GM19351 (cell line): ENCODE measurements at regions not wholly inside any gene's neighbourhood (a gene's known extent, or its start where the extent isn't known, plus 50 kb on each side); places are given as distances from the start of the nearest gene placed in this dataset.
"Not testable (repeated sequence)": the region's sequence is repeated elsewhere in the genome, so short reads cannot be mapped to it uniquely, and the experiment has no call there.

Source experiments
- ATAC-seq: cut with Tn5 transposase; IDR thresholded peaks from one replicate; pipeline ENCODE4 v1.9.1; 2021; ENCODE audit warnings: mild to moderate bottlenecking, moderate library complexity; ENCODE audit not compliant: unreplicated experiment

DNA sequence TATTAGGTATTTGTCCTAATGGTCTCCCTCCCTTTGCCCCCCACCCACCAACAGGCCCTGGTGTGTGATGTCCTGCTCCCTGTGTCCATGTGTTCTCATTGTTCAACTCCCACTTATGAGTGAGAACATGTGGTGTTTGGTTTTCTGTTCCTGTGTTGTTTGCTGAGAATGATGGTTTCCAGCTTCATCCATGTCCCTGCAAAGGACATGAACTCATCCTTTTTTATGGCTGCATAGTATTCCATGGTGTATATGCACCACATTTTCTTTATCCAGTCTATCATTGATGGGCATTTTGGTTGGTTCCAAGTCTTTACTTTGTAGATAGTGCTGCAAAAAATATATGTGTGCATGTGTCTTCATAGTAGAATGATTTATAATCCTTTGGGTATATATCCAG, 81.4 kb upstream of the ZNF536 start:
- not testable (repeated sequence) for ATAC-seq

DNA sequence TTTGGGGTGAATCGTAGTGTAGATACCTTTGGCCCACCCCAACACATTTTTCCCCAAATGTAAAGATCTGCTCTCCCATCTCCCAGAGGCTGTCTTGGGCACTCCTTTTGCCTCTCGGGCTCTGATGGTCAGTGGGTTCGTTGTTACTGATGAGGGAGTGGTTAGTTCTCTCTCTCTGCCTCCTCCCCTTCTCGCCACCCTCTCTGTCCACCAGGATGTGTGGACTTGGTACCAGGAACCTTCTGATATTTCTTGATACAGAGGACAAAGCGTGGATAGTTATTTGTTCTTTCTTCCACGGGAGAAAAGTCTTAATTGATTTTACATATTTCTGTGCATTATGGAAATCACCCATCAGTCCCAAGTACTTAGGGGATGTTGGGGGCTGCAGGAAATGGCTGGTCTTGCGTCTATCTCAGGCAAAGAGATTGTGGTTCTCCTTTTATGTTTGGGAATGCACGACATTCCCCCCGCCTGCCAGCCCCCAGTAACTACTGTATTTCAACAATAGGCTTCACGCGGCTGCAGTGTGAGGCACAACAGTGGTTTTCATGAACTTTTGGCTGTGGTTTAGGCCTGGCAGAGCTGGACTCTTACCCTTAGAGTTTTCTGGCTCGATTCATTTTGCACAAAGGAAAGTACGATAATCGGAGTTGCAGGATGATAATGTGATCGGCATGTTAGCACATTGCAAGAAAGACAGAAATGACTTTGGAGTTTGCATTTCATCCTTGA, 79.0 kb upstream of the ZNF536 start:
- ATAC-seq, result no peak

DNA sequence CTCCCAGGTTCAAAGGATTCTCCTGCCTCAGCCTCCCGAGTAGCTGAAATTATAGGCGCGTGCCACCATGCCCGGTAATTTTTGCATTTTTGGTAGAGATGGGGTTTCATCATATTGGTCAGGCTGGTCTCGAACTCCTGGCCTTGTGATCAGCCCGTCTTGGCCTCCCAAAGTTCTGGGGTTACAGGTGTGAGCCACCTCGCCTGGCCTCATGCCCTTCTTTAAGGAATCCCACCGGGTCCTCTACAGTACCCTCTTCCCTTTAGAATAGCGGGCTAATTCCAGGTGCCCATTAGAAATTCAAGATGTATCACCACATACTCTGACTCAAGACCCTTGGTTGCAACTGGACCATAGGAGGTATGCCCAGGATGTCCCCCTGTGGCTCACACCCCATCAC, 74.2 kb upstream of the ZNF536 start:
- no peak for ATAC-seq

DNA sequence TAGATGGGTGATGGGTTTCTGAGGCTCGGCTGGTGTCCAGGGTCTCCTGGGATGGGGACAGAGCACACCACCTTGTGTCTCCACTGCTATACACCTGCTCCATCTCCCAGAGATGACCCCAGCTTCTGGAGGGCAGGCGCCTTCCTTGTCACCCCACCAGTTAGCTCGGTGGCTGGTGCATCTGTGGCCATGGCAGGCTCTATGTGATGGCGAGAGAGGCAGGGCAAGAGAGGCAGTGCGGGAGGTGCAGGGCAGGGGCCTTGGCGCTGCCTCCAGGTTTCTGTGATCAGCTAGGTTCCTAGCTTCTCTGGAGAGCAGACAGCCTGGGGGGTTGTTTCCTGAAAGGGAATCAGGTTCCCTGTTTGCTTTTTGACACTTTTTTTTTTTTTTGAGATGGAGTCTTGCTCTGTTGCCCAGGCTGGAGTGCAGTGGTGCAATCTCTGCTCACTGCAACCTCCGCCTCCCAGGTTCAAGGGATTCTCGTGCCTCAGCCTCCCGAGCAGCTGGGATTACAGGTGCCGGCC, 69.0 kb upstream of the ZNF536 start:
- no peak for ATAC-seq

DNA sequence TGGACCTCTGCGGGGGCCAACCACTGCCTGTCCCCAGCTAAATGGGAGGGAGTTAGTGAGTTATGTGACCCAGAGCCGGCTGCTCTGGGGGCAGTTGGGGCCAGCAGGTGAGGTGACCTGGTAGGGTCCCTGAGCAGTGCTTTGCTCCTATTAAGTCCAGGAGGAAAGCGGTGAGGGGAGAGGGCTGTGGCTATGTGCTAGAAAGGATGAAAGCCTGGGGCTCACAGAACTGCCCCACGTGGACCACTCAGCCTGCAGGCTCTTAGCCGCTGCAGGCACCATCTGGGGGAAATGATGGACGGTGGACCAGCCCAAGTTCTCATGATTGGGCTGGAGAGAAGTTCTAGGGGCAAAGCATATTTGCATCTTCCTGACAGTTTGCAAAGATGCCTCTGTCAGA, 67.6 kb upstream of the ZNF536 start:
- ATAC-seq, result no peak

DNA sequence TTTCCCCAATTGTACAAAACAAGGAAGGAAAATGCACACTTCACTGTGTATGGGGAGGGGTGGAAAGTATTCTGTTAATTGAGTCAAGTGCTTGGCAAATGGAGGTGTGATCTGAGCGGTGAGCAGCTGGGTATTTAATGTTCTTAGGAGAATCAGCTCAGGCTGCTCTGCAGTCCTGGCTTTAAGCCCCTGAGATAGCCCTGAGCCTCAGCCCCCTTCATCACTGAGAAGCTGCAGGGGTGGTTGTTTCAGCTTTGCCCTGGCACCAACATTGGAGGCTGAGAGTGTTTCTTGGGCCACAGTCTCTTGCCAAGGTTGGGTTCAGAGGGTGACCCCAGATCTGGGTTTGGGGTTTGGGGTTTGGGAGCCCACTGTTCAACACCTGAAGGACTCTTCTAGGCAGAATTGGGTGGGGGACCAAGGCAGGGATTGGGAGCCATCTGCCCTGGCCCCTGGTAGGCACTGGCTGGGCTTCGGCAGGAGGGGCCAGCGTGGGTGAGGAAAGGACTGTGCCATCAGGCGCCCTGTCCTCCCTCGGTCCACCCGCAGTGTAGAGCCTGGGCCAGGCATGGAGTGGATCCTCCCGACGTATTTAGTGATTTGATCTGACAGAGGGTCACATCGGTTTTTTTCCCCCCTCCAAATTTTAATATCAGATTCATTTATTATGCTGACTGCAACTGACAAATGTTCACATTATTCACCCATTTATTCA, 66.7 kb upstream of the ZNF536 start:
- ATAC-seq, result no peak

DNA sequence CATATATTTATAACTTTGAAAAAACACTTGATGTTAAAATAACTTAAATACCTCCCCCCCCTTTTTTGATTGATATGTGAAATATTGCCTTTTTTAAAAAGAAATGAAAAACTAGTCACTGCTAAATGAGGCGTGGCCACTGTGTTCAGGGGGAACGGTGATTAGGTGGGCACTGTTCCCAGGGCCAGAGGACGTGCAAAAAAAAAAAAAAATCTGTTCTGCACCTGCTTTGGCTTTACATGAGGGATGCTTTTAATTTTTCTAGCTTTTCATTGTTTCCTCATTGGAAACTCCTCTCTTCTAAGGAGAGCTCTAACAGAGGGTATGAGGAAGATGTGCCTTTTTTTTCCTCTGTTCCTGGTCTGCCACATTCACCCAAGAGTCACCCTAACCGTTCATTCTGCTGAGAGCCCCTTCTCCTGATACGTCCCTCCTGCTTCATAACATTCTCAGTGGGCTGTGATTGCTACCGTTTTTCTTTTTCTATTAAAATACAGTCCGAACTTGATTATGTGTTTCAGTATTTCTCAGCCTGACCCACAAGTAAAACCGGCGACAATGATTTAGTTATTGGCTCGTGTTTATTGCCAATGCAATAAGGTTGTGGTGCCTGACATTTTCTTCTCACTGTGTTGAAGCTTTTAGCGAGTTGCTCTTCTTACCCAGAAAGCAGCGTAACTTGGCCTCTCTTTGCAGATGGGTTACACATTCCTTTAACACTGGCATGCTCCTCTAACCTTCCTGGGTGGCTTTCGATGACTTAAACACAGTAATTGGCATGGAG, 64.8 kb upstream of the ZNF536 start:
- no peak for ATAC-seq

DNA sequence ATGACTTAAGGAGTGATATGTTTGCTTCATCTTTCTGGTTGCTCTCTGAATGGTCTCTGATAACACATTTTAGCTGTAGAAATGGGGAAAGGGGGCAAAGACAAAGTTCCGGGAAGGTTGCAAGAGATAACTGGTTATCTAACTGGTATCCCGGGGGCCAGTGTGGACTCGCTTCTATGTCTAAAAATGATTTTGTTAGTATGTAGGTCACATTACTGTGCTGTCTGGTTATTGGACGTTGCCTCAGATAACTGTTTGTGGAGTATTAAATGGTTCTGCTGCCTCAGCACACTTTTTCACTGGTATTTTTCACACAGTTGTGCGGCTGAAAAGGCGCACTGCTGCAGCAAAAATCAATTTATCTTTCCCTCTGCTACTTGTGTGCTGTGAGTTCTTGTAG, 63.0 kb upstream of the ZNF536 start:
- ATAC-seq, result no peak

DNA sequence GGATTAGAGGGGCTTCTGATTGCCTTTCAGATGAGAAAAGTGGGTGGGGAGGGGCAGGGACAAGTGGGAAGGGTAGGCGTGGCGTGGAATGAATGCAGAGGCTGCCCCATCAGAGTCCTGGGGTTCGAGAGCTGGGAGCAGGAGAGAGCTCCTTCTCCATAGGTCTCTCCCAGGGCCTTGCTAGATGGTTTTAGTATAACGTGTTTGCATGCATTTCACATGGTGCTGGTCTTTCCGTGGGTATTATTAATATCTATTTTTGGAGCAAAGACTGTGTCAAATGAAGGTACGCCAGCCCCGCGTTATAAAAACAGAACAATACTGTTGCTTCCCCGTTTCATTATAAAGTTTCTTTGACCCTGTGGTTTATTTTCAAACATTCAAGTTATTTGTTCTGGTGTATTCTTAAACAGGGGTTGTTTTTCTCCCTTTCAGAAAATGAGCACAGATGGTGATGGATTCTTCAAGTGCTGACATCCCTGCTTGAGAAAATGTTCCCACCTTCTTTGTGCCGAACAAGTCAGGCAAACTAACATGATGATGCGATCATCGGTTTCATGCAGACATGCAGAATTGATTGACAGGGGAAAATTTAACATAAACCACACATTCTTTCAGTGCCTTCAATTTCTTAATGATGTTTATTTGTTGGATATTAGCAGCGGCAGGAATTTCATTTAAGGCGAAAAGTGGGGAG, 62.1 kb upstream of the ZNF536 start:
- no peak for ATAC-seq

DNA sequence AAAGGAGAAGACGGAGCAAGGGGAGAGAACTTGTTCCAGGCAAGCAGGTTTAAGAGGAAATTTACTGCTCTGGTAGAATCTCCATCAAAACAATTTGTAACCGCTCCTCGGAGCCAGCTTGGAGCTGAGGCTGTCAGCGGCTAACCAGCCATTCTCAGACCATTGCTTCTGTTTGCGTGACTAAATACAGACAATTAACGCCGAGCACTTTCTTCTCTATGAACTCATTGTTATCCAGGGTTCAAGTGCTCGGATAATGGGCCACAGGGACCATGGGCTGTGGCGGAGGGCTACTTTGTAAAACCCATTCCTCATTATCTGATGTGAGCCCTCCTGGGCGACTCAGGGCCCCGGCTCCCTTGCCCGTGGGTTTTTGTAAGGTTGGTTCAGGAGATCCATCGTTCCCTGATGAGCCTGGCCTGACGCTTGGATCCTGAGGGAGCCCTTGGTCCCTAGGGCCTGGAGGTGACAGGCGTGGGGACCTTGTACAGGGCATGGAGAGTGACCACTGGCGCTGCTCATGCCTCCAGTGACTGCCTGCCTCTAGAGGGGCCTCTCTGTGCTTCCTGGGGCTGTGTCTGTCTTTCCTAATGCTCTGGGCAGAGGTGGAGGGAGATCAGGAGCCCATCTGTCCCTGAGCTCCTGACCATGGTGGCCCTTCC, 61.5 kb upstream of the ZNF536 start:
- no peak for ATAC-seq

DNA sequence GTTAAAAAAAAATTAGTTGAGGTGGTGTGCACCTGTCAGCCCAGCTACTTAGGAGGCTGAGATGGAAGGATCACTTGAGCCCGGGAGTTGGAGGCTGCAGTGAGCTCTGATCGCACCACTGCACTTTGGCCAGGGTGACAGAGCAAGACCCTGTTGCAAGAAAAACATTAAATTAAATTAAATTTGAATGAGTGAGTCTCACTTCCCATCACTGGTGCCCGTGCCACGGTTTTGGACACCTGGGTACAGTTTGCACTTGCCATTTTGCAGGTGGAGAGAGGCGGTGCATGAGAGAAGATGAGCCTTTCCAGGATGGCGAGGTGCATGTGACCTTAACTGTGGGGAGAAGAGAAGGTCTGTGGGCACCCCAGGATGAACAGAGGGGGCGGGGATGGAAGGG, 60.3 kb upstream of the ZNF536 start:
- ATAC-seq, result no peak

DNA sequence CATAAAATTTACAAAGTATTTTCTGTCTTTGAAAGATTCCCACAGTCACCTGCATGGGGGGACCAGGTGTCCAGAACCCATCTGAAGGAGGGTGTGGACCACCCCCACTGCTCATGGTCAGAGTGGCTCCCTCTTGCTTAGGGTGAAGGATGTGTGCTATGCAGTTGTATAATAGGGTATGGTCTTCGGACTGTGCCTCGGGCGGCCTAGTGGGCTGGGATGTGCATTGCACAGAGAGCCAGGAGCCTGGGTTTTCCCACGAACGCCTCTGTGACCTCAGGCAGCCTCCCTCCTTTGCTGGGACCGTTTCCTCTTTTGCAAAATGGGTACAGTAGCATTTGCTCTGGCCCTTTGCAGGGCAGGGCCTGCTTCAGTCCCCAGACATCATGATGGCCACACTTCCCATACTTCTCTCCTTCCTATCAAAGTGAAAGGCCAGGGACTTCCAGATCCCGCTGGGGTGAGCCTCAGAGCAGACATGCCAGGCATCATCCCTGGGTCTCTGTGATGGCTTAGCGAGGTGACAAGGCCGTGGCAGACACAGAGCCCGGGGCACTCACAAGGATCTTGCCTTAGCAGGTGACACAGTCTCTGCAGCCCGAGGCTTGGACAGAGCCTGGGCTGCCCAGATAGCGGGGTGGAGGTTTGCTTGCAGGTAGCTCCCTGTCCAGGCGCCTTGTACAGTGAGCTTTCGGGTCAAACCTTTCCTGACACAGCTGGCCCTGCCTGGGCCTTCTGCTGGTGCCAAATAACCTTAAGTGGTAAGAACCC, 59.4 kb upstream of the ZNF536 start:
- no peak for ATAC-seq

DNA sequence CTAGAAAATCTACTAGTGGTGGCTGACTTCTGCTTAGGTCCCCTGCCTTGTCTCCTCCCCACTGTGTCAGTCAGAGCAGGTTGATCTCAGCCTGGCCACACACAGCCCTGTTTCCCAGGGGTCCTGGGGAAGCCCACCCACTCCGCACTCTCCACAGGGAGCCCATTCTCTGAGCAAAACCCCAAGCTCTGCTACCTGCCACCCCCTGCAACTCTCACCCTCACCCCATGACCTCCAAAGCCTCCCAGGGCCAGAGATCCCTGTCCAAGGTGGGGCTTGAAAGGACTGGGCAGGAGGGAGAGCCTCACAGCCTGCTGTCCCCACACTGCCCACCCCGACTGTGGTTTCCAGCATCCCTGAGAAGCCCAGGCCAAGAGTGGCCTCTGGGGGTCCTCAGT, 58.8 kb upstream of the ZNF536 start:
- ATAC-seq, result no peak

DNA sequence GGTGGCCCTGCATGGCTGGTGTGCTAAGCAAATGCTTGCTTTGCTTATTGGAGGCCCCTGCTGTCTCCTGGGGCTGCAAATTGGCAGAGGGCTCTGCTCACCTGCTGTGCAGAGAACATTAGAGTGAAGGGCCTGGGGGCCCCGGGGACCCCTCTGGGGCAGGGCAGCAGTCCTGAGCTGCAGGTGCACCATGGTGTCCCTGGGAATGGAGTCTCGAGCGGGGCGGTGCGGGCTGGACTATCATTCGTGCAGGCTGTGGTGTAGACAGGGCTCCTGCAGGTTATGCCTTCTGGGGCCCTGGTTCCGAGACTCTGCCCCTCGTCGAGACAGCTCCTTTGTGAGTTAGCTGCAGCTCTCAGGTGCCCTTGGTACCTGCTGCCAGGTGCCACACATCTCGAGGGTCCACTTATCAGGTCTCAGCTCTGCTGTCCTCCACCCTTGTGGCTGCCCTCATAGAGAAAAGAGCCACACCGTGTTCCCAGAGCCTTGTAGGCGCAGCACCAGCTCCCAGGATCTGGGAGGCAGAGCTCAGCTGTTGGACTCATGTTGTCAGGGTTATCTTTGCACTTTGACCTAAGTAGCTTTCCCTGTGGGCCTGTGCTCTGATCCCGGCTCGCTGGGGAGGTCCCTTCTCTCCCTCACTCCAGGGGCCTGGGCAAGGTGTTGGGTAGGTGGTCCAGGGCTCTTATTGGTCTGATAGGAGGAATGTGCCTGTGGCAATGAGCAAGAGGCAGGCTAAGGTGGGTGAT, 58.0 kb upstream of the ZNF536 start:
- no peak for ATAC-seq

DNA sequence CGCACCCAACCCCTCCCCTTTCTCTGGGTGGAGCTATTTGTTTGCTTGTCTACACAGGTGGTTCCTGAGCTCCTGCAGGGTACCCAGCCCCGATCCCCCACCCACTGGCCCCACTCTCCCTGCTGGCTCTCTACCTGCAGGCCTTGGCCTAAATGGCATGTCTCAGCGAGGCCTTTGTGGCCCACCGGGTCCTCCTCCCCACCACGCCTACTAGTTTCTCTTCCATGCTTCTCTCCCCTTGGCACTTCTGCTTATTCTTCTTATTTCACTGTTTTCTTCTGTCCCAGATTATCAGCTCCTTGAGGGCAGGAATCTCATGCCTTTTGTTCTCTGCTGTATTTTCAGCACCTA, 57.4 kb upstream of the ZNF536 start:
- no peak for ATAC-seq

DNA sequence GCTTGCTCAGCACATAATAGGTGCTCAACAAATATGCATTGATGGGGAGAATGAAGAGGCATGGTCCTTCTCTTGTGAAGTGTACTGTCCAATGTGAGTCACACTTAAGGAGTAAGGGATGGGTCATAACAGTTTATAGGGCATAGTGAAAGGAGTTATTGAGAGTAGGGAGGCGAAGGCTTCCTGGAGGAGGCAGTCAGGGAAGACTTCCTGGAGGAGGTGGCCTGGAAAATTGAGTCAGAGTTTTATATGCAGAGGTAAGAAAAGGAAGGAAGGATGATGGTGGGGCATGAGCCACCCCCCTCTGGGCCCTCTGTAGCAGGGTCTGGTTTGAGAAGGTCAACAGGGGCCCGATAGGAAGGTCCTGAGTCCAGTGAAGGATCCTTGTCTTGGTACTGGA, 57.0 kb upstream of the ZNF536 start:
- ATAC-seq, result no peak

DNA sequence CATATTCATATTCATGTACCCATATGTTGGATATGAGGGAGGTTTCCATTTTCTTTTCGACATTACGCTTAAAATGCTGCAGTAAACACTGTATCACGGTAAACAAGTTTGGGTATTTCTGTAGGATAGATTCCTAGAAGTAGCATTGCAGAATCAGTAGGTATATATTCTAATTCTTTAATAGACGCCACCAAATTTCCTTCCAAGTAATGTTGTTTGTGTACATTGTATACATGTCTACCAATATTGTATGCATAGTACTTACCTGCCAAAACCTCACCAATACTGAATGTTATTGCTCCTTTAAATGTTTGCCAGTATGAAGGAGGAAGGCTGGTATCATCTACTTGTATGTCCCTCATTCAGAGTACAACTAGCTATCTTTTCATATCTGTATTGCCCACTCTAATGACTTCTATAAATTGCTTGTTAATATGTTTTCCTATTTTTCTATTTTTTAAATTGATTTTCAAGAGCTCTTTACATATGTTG, 56.1 kb upstream of the ZNF536 start:
- no peak for ATAC-seq

DNA sequence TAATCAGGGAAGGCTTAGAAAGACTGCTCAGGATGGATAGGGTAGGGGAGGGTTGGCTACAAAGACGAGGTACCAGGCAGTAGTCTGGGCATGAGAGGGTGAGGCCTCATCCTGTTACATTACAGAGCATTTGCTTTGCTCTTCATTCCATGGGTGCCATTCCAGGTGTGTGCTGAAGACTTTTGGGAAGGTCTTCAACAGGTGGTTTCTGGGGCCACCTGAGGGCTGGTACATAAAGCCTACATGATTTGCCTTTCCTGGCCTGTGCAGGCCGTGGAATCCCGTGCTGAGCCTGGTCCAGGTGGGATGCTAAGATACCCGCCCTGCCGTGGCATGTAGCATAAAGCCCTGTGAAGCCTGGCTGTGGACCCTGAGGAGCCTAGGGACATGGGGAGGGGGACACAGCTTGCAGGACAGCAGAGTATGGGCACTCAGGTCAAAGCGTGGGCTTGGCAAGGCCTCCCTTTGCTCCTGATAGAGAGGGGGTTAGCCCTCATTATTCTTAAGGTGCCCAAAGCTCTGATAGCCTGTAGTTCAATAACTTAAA, 55.6 kb upstream of the ZNF536 start:
- no peak for ATAC-seq

DNA sequence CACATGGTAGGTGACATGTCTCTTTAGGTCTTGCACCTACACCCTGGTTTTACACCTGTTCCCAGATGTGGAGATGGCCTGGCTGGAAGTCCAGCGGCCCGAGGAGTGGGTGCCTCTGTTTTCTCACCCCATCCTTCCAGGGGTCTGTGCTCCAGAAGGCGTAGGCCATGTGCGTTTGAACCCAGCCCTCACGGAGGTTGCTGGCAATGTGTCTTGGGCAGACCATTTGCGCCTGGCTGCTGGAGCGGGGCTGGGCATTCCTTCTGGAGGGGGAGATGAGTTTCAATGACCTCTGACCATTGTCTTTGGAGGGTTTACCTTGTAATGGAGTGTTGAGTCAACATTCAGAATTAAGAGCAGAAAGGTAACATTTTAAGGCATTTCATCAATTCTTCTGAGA, 54.8 kb upstream of the ZNF536 start:
- ATAC-seq, result no peak
